B cell (primary cell): ENCODE measurements at regions not wholly inside any gene's neighbourhood (a gene's known extent, or its start where the extent isn't known, plus 50 kb on each side); places are given as distances from the start of the nearest gene placed in this dataset.

Source experiments
- ATAC-seq: fragments of 200-7000 bp; cut with Tn5 transposase; one replicate; pipeline ENCODE4 v1.10.0; 2021; ENCODE audit warnings: low read depth, mild to moderate bottlenecking, moderate number of reproducible peaks, moderate library complexity
- CTCF ChIA-PET: fragments of 350-600 bp; sonication (Branson Sonifier 250); formaldehyde crosslinking; loops from one replicate; lab custom pipeline; 2021; ENCODE audit warnings: antibody characterized with exemption, inconsistent platforms; lab: Charles Lee
- POLR2A ChIA-PET: fragments of 350-600 bp; sonication (Branson Sonifier 250); formaldehyde crosslinking; loops from one replicate; lab custom pipeline; 2021; ENCODE audit warnings: antibody characterized with exemption; lab: Charles Lee
- DNase-seq: peaks from one replicate; pipeline ENCODE4 v3.0.0; 2013
- H2AFZ ChIP-seq: 2 replicates; pipeline ENCODE4 v1.6.1; 2012; ENCODE audit warnings: mild to moderate bottlenecking, low read depth, low read length; ENCODE audit not compliant: insufficient read depth, poor library complexity, severe bottlenecking
- H3K27ac ChIP-seq, 2 donors: 1 replicate in 1 of 2; 2 replicates in 1 of 2; pipeline ENCODE4 v1.5.1; 2012 to 2013; ENCODE audit warnings: low read length in 2 of 2, mild to moderate bottlenecking in 2 of 2, moderate library complexity in 1 of 2
- H3K27me3 ChIP-seq, 4 experiments: fragments of 200-600 bp in 1 of 4; sonication (generic) in 1 of 4; replicated peaks in 1 of 4; 1 replicate in 2 of 4; 2 replicates in 2 of 4; pipeline versions ENCODE4 v1.6.1 to v1.7.0; 2013 to 2016; ENCODE audit warnings: low read length in 3 of 4, mild to moderate bottlenecking in 2 of 4, mixed read lengths in 1 of 4, moderate library complexity in 1 of 4; ENCODE audit not compliant: insufficient read depth in 4 of 4, control insufficient read depth in 3 of 4; ENCODE audit errors: control extremely low read depth in 1 of 4
- H3K36me3 ChIP-seq, 2 experiments: replicated peaks in 1 of 2; 1 replicate in 1 of 2; 2 replicates in 1 of 2; pipeline versions ENCODE4 v1.6.1 to v1.7.1; 2013; ENCODE audit warnings: low read length in 1 of 2; ENCODE audit not compliant: insufficient read depth in 2 of 2, control insufficient read depth in 1 of 2; ENCODE audit errors: control extremely low read depth in 1 of 2, extremely low read depth in 1 of 2
- H3K4me1 ChIP-seq, 2 donors: fragments of 200-600 bp in 1 of 2; sonication (generic) in 1 of 2; 1 replicate in 1 of 2; 2 replicates in 1 of 2; pipeline versions ENCODE4 v1.5.1 to v1.6.1; 2013 to 2017; ENCODE audit warnings: low read length in 2 of 2; ENCODE audit not compliant: control insufficient read depth in 2 of 2, insufficient read depth in 2 of 2
- H3K4me2 ChIP-seq: replicated peaks from 2 replicates; pipeline ENCODE3; 2012; ENCODE audit warnings: mild to moderate bottlenecking, low read depth, low read length; ENCODE audit not compliant: poor library complexity, severe bottlenecking
- H3K4me3 ChIP-seq, 5 experiments: fragments of 200-600 bp in 1 of 5; sonication (generic) in 1 of 5; 1 replicate in 3 of 5; 2 replicates in 2 of 5; pipeline versions ENCODE4 v1.5.1 to v1.7.0; 2011 to 2016; ENCODE audit warnings: low read length in 4 of 5, mild to moderate bottlenecking in 4 of 5, low read depth in 2 of 5, control low read depth in 1 of 5, moderate library complexity in 1 of 5; ENCODE audit not compliant: insufficient read depth in 1 of 5; ENCODE audit errors: control extremely low read depth in 1 of 5, extremely low read depth in 1 of 5
- H3K79me2 ChIP-seq: fragments of 200-600 bp; sonication (generic); one replicate; pipeline ENCODE4 v1.6.0; 2016; ENCODE audit warnings: low read length; ENCODE audit not compliant: control insufficient read depth, insufficient read depth
- H3K9ac ChIP-seq: fragments of 200-600 bp; sonication (generic); 2 replicates; pipeline ENCODE4 v1.6.1; 2017; ENCODE audit warnings: mild to moderate bottlenecking, low read length, moderate library complexity
- H3K9me3 ChIP-seq, 3 donors: one replicate each; pipeline versions ENCODE4 v1.6.1 to v1.7.1; 2013; ENCODE audit warnings: low read length in 2 of 3; ENCODE audit not compliant: control insufficient read depth in 2 of 3, insufficient read depth in 1 of 3; ENCODE audit errors: control extremely low read depth in 1 of 3
- H4K20me1 ChIP-seq: 2 replicates; pipeline ENCODE4 v1.6.0; 2012; ENCODE audit warnings: mild to moderate bottlenecking, low read length; ENCODE audit not compliant: insufficient read depth, control insufficient read depth, poor library complexity, severe bottlenecking
- H3K27ac Mint-ChIP-seq: one replicate; pipeline ENCODE4 v1.8.0; 2021; ENCODE audit warnings: mixed read lengths
- H3K27me3 Mint-ChIP-seq: one replicate; pipeline ENCODE4 v1.8.0; 2021; ENCODE audit warnings: mixed read lengths
- H3K4me1 Mint-ChIP-seq: one replicate; pipeline ENCODE4 v1.8.0; 2021; ENCODE audit warnings: mixed read lengths
- H3K4me3 Mint-ChIP-seq: one replicate; pipeline ENCODE4 v1.8.0; 2021; ENCODE audit warnings: mixed read lengths
- H3K9me3 Mint-ChIP-seq: one replicate; pipeline ENCODE4 v1.8.0; 2022; ENCODE audit warnings: mixed read lengths; ENCODE audit not compliant: insufficient read depth
- EZH2 ChIP-seq: IDR thresholded peaks from 2 replicates; pipeline ENCODE4 v1.6.1; 2012; ENCODE audit warnings: borderline replicate concordance, low read depth, mild to moderate bottlenecking, moderate library complexity, low read length; ENCODE audit not compliant: insufficient read depth, poor library complexity, severe bottlenecking
- WGBS: methylation state at CpG from one replicate; pipeline ENCODE4 v1.1.5; 2013; ENCODE audit warnings: missing lambda C conversion rate; ENCODE audit not compliant: insufficient coverage; 5-methylcytosine and 5-hydroxymethylcytosine counted together
- intact Hi-C: fragments of 100-400 bp; cut with micrococcal nuclease; formaldehyde crosslinking; loops from one replicate; pipeline ENCODE4 v1.10.0; 2022
- TF ChIP-seq, protein P1 (sequence below): fragments of 200-600 bp; IDR thresholded peaks from one replicate; pipeline ENCODE4 v1.8.0; 2022; ENCODE audit warnings: antibody characterized with exemption, mild to moderate bottlenecking

- H2AFZ ChIP-seq, result no peak overlapping the region
- 89% methylated on average over 11 of the region's 14 CpGs for WGBS
- H3K9me3 ChIP-seq, result no peaks in the 10 kb centered on the region
- Mint-ChIP-seq H3K27me3 (peaks cover 5% of the 10 kb centered on the region), H3K9me3 (no peaks in the 10 kb centered on the region), H3K4me1 (no peaks in the 10 kb centered on the region), H3K4me3 (no peak overlapping the region), H3K27ac (no peak overlapping the region)
- no peak for ATAC-seq
- no peaks in the 10 kb centered on the region for H3K79me2 ChIP-seq
- no peak for TF ChIP-seq EZH2
- TF ChIP-seq, protein P1, sequence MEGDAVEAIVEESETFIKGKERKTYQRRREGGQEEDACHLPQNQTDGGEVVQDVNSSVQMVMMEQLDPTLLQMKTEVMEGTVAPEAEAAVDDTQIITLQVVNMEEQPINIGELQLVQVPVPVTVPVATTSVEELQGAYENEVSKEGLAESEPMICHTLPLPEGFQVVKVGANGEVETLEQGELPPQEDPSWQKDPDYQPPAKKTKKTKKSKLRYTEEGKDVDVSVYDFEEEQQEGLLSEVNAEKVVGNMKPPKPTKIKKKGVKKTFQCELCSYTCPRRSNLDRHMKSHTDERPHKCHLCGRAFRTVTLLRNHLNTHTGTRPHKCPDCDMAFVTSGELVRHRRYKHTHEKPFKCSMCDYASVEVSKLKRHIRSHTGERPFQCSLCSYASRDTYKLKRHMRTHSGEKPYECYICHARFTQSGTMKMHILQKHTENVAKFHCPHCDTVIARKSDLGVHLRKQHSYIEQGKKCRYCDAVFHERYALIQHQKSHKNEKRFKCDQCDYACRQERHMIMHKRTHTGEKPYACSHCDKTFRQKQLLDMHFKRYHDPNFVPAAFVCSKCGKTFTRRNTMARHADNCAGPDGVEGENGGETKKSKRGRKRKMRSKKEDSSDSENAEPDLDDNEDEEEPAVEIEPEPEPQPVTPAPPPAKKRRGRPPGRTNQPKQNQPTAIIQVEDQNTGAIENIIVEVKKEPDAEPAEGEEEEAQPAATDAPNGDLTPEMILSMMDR, result no peak
- no peaks in the 10 kb centered on the region for H3K36me3 ChIP-seq
- CTCF ChIA-PET, result no interaction called here
- H3K27ac ChIP-seq, result no peak overlapping the region
- no peaks in the 10 kb centered on the region for H4K20me1 ChIP-seq
- no peak overlapping the region for H3K9ac ChIP-seq
- no peaks in the 10 kb centered on the region for H3K4me1 ChIP-seq
- POLR2A ChIA-PET, result no interaction called here
- intact Hi-C loops, result no loop called here
- no peak for DNase-seq
- peaks cover 0 to 2% (median 0%) of the 10 kb centered on the region in 4 experiments for H3K27me3 ChIP-seq
- H3K4me2 ChIP-seq, result no peak overlapping the region
- H3K4me3 ChIP-seq, result no peak overlapping the region
Measured at GRCh38 chr10:123451618-123452245, 214.4 kb upstream of the GPR26 start.

DNA sequence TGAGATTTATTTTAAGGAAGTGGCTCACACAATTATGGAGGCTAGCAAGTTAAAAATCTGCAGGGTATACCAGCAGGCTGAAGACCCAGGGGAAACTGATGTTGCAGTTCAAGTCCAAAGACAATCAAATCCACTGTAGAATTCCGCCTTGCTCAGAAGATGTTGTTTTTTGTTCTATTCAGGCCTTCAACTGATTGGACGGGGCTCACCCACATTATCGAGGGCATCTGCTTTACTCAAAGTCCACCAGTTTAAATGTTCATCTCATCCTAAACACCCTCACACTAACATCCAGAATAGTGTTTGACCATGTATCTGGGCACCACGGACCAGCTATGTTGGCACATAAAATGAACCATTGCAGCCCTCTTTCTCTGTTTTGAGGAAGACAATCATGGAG is 211.2 kb upstream of the GPR26 start:
- WGBS, result 100% methylated on average over 2 of the region's 4 CpGs
- H3K27ac Mint-ChIP-seq, result no peak overlapping the region
- no peak overlapping the region for H3K4me3 Mint-ChIP-seq
- POLR2A ChIA-PET, result no interaction called here
- intact Hi-C loops, result no loop called here
- peaks cover 0 to 4% (median 0%) of the 10 kb centered on the region in 3 donors for H3K9me3 ChIP-seq
- H3K27me3 ChIP-seq, result peaks cover 0 to 2% (median 0%) of the 10 kb centered on the region in 4 experiments
- TF ChIP-seq, protein P1, result no peak
- no peak for TF ChIP-seq EZH2
- no peaks in the 10 kb centered on the region for H3K36me3 ChIP-seq
- H3K4me1 Mint-ChIP-seq, result peaks cover 9% of the 10 kb centered on the region
- no peak overlapping the region for H3K4me3 ChIP-seq
- no peak for DNase-seq
- H3K27me3 Mint-ChIP-seq, result peaks cover 5% of the 10 kb centered on the region
- CTCF ChIA-PET, result no interaction called here
- H2AFZ ChIP-seq, result no peak overlapping the region
- H3K9ac ChIP-seq, result no peak overlapping the region
- H3K4me1 ChIP-seq, result peaks cover 0 to 6% of the 10 kb centered on the region in 2 donors
- no peaks in the 10 kb centered on the region for H3K9me3 Mint-ChIP-seq
- no peak overlapping the region for H3K27ac ChIP-seq
- no peaks in the 10 kb centered on the region for H3K79me2 ChIP-seq
- no peak for ATAC-seq
- no peaks in the 10 kb centered on the region for H4K20me1 ChIP-seq
- H3K4me2 ChIP-seq, result no peak overlapping the region
